ENCODE measurements at regions not wholly inside any gene's neighbourhood (a gene's known extent, or its start where the extent isn't known, plus 50 kb on each side); places are given as distances from the start of the nearest gene placed in this dataset.

- no peak for DNase-seq (ENCODE audit: extremely low read depth in 1 of 4, low spot score in 3 of 4)
- 7% methylated on average over 4 of the region's 4 CpGs for WGBS (ENCODE audit: insufficient coverage, low coverage, missing lambda C conversion rate)
- no peaks in the 10 kb centered on the region; the same call in 1 of the 2 replicates for H3K9me3 ChIP-seq (replicated peaks; ENCODE audit: control insufficient read depth, insufficient read depth, low read depth, low read length)
- H3K27me3 ChIP-seq (ENCODE audit: control insufficient read depth in 2 of 2, insufficient read depth in 2 of 2, low read length in 2 of 2): no peaks in the 10 kb centered on the region
- H3K36me3 ChIP-seq (ENCODE audit: control insufficient read depth, insufficient read depth, low read length): no peaks in the 10 kb centered on the region
- H3K4me3 ChIP-seq: no peak overlapping the region
- H3K9ac ChIP-seq (ENCODE audit: insufficient read depth in 1 of 2, low read depth in 2 of 2, low read length in 2 of 2): no peak overlapping the region
- H3K9me1 ChIP-seq (ENCODE audit: control insufficient read depth, insufficient read depth, low read length): no peaks in the 10 kb centered on the region
- no peak overlapping the region for H3K4me2 ChIP-seq (ENCODE audit: insufficient read depth, low read length)
- no peaks in the 10 kb centered on the region for H4K20me1 ChIP-seq (replicated peaks; ENCODE audit: control insufficient read depth, insufficient read depth, low read length)
- intact Hi-C loops (cut with micrococcal nuclease): no loop called here
- H3K79me2 ChIP-seq (ENCODE audit: control insufficient read depth, insufficient read depth, low read length): no peaks in the 10 kb centered on the region
- POLR2A ChIA-PET: no interaction called here
- in situ Hi-C loops (cut with MboI): no loop called here
- CTCF ChIA-PET (ENCODE audit: low intra/inter-chr PET ratio): no interaction called here
- H3K27ac ChIP-seq (ENCODE audit: extremely low read depth, low read depth, low read length): no peak overlapping the region
- no peak for ATAC-seq
- no peaks in the 10 kb centered on the region for H3K4me1 ChIP-seq (replicated peaks in 1 of 2; ENCODE audit: control insufficient read depth in 2 of 2, insufficient read depth in 2 of 2, low read length in 2 of 2)
- FAIRE-seq: no peak
- no peak overlapping the region for H2AFZ ChIP-seq (ENCODE audit: low read depth, low read length)
- BruUV-seq (replicated peaks): no TSS peak
- TF ChIP-seq ZNF263 (CRISPR knock-in tag; IDR thresholded peaks at IDR 0.05; ENCODE audit: borderline replicate concordance) (no peak), XRCC4 (IDR thresholded peaks at IDR 0.05; ENCODE audit: extremely low read depth, insufficient read depth, insufficient read length) (no peak), GABPA (tag; conservative IDR thresholded peaks at IDR 0.05; ENCODE audit: low read depth) (no peak), HNRNPL (IDR thresholded peaks at IDR 0.05; ENCODE audit: low read depth, low read length) (no peak), PHB (CRISPR knock-in tag; IDR thresholded peaks at IDR 0.05) (no peak), SOX6 (IDR thresholded peaks at IDR 0.05) (no peak)
Measured at GRCh38 chr5:101067429-101067828, 164.3 kb upstream of the ST8SIA4 start.

GRCh38 chr5:101062902-101063301 lies 159.8 kb upstream of the ST8SIA4 start:
- Histone ChIP-seq H3K4me1 (replicated peaks in 1 of 2; ENCODE audit: control insufficient read depth in 2 of 2, insufficient read depth in 2 of 2, low read length in 2 of 2) (no peaks in the 10 kb centered on the region), H3K36me3 (ENCODE audit: control insufficient read depth, insufficient read depth, low read length) (no peaks in the 10 kb centered on the region), H2AFZ (ENCODE audit: low read depth, low read length) (no peak overlapping the region), H3K27me3 (ENCODE audit: control insufficient read depth in 2 of 2, insufficient read depth in 2 of 2, low read length in 2 of 2) (no peaks in the 10 kb centered on the region), H3K4me3 (no peak overlapping the region), H3K27ac (ENCODE audit: extremely low read depth, low read depth, low read length) (no peak overlapping the region), H3K79me2 (ENCODE audit: control insufficient read depth, insufficient read depth, low read length) (no peaks in the 10 kb centered on the region), H3K9ac (ENCODE audit: insufficient read depth in 1 of 2, low read depth in 2 of 2, low read length in 2 of 2) (no peak overlapping the region), H3K4me2 (ENCODE audit: insufficient read depth, low read length) (no peak overlapping the region), H4K20me1 (replicated peaks; ENCODE audit: control insufficient read depth, insufficient read depth, low read length) (no peaks in the 10 kb centered on the region), H3K9me3 (replicated peaks; ENCODE audit: control insufficient read depth, insufficient read depth, low read depth, low read length) (no peaks in the 10 kb centered on the region; the same call in 1 of the 2 replicates), H3K9me1 (ENCODE audit: control insufficient read depth, insufficient read depth, low read length) (no peaks in the 10 kb centered on the region)
- BruUV-seq (replicated peaks): no TSS peak
- DNase-seq (ENCODE audit: extremely low read depth in 1 of 4, low spot score in 3 of 4): no peak
- no peak for ATAC-seq
- in situ Hi-C loops (cut with MboI): no loop called here
- ChIA-PET POLR2A (no interaction called here), CTCF (ENCODE audit: low intra/inter-chr PET ratio) (no interaction called here)
- TF ChIP-seq TRIM28 (IDR thresholded peaks at IDR 0.05) (0 out of 2 replicates have a peak, but pooled peaks have one; percentile 26), NUFIP1 (IDR thresholded peaks at IDR 0.05; ENCODE audit: partially characterized antibody) (no peak), HIVEP1 (CRISPR knock-in tag; IDR thresholded peaks at IDR 0.05) (no peak), SETDB1 (IDR thresholded peaks at IDR 0.05; ENCODE audit: low read length) (no peak)
- FAIRE-seq: no peak
- intact Hi-C loops (cut with micrococcal nuclease): no loop called here

All from K562 (cell line).